Hepatocyte (in vitro differentiated cells): ENCODE measurements at regions not wholly inside any gene's neighbourhood (a gene's known extent, or its start where the extent isn't known, plus 50 kb on each side); places are given as distances from the start of the nearest gene placed in this dataset.
"Not testable (repeated sequence)": the region's sequence is repeated elsewhere in the genome, so short reads cannot be mapped to it uniquely, and the experiment has no call there.

Source experiments
- EZH2 ChIP-seq: fragments of 200-600 bp; sonication (generic); IDR thresholded peaks from 2 replicates; pipeline ENCODE4 v1.6.1; 2016; ENCODE audit warnings: antibody characterized with exemption, mild to moderate bottlenecking, borderline replicate concordance
- TF ChIP-seq, protein P1 (sequence below): fragments of 200-600 bp; sonication (generic); IDR thresholded peaks from 2 replicates; pipeline ENCODE4 v1.5.1; 2016; ENCODE audit warnings: antibody characterized with exemption, mild to moderate bottlenecking; ENCODE audit not compliant: poor library complexity

DNA sequence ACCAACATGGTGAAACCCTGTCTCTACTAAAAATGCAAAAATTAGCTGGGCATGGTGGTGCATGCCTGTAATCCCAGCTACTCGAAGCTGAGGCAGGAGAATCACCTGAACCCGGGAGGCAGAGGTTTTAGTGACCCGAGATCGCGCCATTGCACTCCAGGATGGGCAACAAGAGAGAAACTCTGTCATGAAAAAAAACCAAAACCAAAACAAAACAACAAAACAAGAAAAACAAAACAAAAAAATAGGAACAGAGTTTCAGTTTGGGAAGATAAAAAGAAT lies 488.8 kb downstream of the SIPA1L2 start:
- TF ChIP-seq, protein P1, sequence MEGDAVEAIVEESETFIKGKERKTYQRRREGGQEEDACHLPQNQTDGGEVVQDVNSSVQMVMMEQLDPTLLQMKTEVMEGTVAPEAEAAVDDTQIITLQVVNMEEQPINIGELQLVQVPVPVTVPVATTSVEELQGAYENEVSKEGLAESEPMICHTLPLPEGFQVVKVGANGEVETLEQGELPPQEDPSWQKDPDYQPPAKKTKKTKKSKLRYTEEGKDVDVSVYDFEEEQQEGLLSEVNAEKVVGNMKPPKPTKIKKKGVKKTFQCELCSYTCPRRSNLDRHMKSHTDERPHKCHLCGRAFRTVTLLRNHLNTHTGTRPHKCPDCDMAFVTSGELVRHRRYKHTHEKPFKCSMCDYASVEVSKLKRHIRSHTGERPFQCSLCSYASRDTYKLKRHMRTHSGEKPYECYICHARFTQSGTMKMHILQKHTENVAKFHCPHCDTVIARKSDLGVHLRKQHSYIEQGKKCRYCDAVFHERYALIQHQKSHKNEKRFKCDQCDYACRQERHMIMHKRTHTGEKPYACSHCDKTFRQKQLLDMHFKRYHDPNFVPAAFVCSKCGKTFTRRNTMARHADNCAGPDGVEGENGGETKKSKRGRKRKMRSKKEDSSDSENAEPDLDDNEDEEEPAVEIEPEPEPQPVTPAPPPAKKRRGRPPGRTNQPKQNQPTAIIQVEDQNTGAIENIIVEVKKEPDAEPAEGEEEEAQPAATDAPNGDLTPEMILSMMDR = not testable (repeated sequence)
- TF ChIP-seq EZH2 = not testable (repeated sequence)
